ENCODE measurements at regions not wholly inside any gene's neighbourhood (a gene's known extent, or its start where the extent isn't known, plus 50 kb on each side); places are given as distances from the start of the nearest gene placed in this dataset.

- TF ChIP-seq, protein P1, sequence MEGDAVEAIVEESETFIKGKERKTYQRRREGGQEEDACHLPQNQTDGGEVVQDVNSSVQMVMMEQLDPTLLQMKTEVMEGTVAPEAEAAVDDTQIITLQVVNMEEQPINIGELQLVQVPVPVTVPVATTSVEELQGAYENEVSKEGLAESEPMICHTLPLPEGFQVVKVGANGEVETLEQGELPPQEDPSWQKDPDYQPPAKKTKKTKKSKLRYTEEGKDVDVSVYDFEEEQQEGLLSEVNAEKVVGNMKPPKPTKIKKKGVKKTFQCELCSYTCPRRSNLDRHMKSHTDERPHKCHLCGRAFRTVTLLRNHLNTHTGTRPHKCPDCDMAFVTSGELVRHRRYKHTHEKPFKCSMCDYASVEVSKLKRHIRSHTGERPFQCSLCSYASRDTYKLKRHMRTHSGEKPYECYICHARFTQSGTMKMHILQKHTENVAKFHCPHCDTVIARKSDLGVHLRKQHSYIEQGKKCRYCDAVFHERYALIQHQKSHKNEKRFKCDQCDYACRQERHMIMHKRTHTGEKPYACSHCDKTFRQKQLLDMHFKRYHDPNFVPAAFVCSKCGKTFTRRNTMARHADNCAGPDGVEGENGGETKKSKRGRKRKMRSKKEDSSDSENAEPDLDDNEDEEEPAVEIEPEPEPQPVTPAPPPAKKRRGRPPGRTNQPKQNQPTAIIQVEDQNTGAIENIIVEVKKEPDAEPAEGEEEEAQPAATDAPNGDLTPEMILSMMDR (IDR thresholded peaks at IDR 0.05): no peak
- TF ChIP-seq EP300 (IDR thresholded peaks at IDR 0.05): no peak
- no peak for TF ChIP-seq POLR2A (IDR thresholded peaks at IDR 0.05)
- TF ChIP-seq POLR2AphosphoS5 (IDR thresholded peaks at IDR 0.05): no peak
These were observed 807.9 kb upstream of the ARGLU1 start for GRCh38 chr13:107375701-107376340.
